GM12873 (cell line): ENCODE measurements at regions not wholly inside any gene's neighbourhood (a gene's known extent, or its start where the extent isn't known, plus 50 kb on each side); places are given as distances from the start of the nearest gene placed in this dataset.

Experiments
- TF ChIP-seq, protein P1 (sequence below): IDR thresholded peaks from 2 replicates; pipeline ENCODE4 v1.5.1; 2012; ENCODE audit warnings: low read depth, mild to moderate bottlenecking, moderate library complexity, low read length, control low read depth; ENCODE audit not compliant: insufficient read depth; ENCODE audit errors: missing control alignments

DNA sequence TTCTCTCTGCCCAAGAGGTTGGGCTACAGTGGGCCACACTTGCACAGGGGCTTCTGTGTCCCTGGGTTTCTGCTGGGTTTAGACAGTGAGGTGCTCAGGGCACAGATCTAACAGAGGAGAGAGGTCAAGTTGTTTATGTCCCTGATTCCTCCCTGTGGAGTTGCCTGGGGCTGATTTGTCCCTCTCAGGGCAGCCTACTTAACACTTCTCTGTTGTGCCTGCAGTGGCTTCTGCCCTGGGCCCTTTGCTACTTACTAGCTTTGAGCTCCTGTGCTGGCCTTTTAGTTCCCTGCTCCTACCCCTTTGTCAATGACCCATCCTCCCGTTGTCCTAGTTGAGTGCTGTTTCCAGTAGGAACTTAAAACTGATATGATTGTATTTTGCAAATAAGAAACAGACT is 114.0 kb upstream of the RGMA start:
- TF ChIP-seq, protein P1, sequence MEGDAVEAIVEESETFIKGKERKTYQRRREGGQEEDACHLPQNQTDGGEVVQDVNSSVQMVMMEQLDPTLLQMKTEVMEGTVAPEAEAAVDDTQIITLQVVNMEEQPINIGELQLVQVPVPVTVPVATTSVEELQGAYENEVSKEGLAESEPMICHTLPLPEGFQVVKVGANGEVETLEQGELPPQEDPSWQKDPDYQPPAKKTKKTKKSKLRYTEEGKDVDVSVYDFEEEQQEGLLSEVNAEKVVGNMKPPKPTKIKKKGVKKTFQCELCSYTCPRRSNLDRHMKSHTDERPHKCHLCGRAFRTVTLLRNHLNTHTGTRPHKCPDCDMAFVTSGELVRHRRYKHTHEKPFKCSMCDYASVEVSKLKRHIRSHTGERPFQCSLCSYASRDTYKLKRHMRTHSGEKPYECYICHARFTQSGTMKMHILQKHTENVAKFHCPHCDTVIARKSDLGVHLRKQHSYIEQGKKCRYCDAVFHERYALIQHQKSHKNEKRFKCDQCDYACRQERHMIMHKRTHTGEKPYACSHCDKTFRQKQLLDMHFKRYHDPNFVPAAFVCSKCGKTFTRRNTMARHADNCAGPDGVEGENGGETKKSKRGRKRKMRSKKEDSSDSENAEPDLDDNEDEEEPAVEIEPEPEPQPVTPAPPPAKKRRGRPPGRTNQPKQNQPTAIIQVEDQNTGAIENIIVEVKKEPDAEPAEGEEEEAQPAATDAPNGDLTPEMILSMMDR, result no peak

DNA sequence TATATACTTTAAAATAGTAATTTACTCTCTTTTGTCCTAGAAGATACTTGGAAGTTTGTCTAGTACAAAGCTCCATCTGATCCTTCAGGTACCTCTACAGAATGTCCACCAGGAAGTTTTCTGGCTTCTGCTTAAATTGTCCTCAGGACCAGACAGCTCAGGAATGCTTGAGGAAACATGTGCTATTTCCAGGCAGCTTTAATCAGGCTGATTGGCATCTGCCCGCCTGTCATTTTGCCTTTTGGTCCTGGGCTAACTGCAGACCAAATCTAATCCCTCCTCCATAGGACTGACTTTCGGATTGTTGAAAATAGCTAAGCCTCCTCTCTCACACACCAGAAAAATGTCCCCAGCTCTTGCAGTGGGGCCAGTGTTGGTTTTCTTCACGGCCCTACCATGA is 113.4 kb upstream of the RGMA start:
- TF ChIP-seq, protein P1, result no peak

DNA sequence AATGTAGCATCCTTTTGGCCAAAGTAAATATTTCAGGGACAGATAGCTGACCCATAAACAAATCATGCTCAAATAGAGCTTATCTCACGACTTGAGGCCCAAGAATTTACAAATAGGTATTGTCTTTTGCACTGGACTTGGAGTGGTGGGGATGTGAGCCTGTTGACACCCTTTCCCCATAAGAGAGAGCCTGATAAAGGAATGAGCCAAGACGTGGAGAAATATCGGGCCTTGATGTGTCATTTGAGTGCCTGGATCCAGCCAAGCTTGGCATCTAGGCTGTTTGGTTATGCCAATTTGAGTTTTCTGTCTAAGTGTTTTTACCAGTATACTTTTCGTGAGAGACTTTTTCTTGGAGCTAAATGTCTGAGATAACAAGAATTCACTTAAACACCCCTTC is 112.9 kb upstream of the RGMA start:
- TF ChIP-seq, protein P1, result no peak

DNA sequence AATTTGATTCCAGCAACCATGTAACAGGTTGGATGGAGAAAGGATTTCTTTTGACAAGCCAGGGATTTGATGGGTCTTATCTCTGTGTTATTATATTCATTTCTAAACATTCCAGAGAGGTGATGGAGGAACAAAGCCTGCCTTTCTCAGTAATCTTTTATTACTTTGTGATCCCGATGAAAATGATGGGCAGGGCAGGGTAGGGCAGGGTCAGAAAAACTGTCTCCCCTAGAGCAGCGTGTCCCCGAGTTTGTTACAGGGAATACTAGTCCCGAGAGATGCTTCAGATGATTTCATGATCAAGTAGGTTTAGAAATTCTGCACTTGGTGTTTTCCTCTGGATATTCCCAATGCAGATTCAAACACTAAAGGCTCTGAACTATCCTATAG is 111.8 kb upstream of the RGMA start:
- TF ChIP-seq, protein P1, result no peak

DNA sequence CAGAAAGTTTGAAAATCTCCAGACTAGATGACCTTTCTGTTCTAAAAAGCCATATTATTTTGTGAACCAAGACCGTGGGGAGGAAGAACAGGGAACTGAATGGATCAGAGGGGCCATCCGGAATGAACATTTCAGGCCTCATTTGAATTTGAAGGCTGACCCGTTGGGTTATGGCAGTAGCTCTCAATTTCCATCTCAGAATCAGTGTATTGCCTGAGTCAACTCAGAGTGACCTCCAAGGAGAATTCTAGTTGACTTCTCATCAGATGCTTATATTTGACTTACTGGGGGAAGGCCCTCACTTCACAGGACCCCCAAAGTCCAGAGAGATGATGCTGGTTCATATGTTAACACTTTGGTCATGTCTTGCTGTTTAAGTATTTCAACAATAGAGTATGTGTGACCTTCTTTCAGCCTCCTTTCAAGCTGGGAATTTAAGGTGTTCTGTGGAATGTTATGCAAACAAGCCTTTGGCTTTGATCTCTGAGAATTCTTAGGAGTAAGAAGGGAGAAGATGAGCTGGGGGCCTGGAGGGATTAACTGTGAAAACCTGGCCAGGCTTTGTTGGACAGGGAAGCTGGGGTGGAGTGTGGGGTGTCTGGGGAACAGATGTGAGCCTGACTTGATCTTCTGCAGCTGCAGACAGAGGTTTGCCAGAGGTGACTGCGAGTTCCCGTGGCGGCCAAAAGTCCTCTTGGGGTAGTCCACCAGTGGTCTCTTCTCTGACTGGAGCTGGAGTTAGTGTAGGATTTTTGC is 111.2 kb upstream of the RGMA start:
- TF ChIP-seq, protein P1, result no peak

DNA sequence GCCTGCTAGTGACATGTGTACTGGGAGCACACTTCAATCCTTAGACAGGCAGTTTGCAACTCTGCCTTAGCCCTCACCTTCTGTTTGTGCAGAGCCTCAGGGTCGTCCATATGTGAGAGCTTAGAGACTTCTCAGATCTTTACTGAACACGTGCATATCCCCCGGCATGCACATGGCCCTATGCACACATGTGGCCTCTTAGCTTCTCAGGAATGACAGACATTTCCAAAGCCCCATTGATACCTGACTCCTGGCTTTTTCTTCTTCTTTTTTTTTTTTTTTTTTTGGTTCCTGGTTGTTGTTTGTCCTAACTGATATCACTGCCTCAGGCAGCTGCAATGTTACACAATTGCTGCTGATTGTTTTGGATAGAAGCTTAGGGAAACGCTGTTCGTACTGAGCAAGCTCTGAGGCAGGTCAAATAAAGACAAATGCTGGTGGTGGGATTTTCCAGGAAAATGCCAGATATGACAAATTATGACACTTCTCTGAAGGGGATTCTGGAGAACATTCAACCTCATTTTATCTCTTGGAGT is 107.2 kb upstream of the RGMA start:
- TF ChIP-seq, protein P1, result no peak

DNA sequence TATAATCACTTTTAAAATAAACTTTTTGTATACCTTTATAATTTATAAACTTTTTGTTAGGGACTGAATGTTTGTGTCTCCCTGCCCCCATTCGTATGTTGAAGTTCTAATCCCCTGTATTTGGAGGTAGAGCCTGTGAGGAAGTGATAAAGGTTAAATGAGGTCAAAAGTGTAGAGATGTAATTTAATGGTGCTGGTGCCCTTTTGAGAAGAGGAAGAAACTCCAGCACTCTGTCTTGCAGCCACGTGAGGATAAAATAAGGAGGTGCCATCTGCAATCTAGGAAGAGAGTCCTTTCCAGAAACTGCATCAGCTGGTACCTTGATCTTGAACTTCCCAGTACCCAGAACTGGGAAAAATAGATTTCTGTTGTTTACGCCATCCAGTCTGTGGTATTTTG is 106.1 kb upstream of the RGMA start:
- TF ChIP-seq, protein P1, result no peak
